Midbrain (tissue), 1 donor: ENCODE measurements at regions not wholly inside any gene's neighbourhood (a gene's known extent, or its start where the extent isn't known, plus 50 kb on each side); places are given as distances from the start of the nearest gene placed in this dataset.

Experiments
- DNase-seq: peaks from one replicate; lab custom pipeline; 2025; lab: John Stamatoyannopoulos, UW

DNA sequence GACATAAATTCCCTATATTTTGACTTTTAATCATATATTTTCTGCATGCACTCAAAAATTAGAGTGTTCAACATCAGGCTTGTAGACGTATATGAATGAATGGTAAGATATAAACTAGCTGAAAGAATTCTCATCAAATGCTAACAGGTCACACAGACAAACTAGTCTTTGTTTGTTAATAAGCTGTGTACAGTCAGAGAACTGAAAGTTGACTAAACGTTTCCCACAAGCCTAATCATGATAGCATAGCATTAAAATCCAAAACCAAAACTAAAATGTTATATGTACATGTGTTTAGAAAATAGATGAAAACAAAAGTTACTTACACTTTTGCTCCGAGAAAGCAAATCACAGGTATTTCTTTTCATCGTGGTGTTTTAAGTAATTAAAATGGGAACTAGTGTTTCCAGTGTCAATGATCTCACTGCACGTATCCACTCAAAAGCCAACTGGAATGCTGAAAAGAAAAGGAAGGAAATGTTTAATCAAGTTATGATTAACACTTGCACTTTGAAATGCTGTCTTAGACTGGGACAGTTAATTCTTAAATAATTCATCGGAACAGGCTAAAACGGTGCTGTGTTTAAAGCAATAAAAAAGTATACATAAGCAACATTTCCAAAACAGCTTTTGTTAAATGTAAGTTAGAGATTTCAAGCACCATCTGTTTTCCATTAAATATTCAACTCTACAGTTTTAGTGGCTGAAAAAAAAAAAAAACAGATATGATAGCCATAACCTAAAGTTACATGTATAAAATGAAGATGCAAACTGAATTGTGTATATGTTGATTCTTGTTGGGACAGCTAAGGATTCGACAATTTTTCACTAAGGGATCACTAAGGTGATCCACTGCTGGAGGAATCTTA is 291.9 kb upstream of the PDE4D start:
- DNase-seq = no peak

DNA sequence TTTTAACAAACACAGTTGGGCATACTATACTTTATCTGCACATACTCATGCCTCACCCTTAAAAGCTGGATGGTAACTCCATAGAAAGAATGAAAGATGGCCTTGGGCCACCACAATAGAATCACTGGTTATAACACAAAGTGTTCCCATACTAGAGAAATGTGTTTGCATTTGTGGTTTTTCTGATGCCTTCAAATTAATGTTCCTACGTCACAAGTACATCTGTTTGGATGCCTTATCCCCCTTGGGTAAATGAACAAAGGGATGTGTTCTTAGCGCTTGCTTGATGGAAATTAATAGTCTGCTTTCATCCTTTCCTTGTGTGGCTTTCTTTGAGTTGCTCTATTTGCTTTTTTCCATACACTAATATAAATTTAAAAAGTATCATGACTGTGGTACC is 291.1 kb upstream of the PDE4D start:
- DNase-seq = no peak

DNA sequence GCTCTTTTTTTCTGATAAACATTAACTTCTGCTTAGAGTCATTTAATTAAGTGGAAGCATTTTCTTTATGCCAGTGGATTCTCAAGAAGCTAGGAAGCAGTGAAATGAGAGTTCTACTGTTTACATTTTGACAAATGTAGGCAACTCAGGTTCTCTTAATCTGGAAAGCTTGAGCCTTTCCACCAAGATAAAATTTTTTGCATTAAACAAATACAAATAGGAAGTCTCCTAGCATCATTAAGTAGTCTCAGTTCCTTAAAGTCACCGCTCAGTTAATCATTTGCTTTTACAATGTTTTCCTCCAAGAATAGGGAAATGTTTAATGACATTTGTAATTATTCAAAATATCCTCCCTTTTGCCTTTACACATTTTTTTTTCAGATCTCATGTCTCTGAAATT is 290.4 kb upstream of the PDE4D start:
- DNase-seq = no peak

DNA sequence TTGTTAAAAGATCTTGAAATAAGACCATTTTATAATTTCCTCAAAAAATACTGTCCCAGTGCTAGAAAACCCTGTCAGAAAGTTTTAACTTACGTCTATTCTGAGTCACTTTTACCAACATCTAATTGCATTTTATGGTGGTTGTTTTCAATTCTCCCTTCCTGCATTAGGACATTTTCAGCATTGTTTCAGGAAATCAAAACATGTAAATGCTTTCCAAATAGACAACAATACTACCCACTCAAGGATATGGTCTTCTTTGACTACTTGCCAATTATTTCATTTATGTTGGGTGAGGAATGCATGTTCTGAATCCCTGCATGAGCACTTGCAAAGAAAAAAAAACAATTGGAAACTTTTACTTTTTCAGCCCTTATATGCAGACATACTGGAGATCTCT is 284.6 kb upstream of the PDE4D start:
- DNase-seq = no peak

DNA sequence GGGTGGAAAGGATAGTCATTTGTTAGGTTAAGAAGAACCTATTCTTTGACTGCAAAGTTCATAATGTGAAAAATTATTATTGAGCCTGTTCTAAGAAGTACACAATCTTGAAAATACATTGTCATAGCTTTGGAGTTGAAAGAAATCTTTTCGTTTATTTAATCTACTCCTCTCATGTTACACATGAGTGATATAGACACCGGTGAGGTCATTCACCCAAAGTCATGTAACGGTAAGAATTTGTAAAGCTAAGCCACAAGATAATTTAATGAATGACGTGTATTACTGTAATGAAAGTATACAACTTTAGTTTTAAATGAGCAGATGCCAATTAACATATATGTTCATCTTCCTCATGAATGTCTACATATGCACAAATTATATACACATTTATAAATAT is 284.1 kb upstream of the PDE4D start:
- no peak for DNase-seq

DNA sequence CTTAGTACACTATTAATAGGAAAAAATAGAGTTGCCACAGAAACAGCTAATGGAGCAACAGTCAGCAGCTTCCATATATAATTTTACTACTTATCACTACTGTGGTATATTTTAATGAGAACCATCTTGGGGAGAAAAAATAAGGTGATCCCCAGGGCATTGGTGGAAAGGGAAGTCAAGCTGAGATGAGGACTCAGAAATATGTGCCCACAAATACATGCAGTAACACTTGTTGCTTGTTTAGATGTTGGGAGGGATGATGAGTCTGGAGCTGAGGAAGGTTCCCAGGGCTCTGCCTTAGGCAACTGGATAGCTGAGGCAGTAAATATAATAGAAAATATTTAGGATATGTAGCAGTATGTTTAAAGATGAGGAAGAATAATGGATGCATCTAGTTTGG is 280.1 kb upstream of the PDE4D start:
- no peak for DNase-seq

DNA sequence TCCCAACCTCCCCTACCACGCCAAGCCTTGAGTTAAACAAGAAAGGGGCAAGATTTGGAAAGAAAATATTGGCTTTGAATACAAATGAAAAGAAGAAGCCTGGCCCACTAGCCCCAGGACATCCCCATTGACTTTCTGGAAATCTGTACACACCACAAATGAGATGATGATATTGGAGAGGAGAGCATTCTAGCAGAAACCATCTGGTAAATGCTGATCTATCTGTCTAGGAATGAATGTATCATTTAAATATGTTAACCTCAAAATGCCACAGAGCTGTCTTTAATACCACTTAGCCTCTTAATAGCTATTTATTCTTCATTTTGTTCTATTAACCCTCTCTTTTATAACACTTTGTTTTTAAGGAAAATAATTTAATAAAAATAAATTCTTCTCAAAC is 270.2 kb upstream of the PDE4D start:
- no peak for DNase-seq

DNA sequence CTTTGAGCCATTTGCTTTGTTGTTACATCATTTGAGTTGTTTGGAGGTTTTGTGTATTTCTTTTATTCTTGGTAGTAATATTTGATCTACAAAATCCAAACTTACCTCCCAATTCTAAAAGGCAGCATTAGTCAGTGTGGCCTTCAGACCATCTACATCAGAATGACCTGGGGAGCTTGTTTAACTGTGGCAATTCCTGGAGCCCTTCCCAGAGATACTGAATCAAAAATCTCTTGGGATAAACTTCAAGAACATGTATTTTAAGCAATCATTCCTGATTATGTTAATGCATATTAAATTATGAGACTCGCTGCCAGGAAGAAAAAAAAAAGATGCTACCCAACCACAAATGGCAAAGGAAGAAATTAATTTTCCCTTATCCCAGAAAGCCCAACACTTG is 268.9 kb upstream of the PDE4D start:
- no peak for DNase-seq

DNA sequence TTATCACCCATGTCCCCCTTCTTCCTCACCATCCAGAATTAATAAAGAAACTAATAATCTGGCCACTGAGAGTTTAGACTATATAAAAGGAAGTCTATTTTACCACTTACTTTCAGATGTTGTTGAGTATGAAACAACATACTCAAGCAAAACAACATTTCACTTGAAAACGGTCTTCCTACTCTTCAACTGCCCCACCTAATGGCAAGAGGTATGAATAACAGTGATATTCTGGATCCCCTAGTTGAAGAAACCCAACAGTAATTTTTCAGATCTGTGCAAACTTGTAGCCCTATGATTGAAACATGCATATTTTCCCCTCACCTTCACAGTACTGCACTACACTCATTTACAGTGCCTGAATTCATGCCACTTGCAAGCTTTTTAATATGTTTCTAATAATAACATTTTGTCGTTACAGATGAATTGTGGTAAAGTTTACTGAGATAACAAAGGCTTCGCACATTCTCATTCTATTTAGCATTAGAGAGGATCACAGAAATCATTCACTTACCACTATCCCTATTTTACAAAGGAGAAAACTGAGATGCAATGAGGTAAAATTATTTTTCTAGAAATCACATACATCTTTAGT is 267.9 kb upstream of the PDE4D start:
- DNase-seq = no peak

DNA sequence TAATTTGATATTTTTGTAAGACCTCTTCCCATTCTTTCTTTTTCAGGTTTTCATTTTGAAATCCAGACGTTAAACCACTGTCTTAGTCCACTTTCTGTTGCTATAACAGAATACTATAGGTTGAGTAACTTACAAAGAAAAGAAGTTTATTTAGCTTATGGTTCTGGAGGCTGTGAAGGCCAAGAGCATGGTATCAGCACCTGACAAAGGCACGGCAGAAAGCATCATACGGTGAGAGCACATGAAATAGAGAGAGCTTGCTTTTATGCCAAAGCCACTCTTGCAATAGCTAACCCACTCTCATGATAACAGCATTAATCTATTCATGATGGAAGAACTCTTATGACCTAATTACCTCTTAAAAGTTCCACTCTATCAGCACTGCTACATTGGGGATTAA is 255.6 kb upstream of the PDE4D start:
- no peak for DNase-seq

DNA sequence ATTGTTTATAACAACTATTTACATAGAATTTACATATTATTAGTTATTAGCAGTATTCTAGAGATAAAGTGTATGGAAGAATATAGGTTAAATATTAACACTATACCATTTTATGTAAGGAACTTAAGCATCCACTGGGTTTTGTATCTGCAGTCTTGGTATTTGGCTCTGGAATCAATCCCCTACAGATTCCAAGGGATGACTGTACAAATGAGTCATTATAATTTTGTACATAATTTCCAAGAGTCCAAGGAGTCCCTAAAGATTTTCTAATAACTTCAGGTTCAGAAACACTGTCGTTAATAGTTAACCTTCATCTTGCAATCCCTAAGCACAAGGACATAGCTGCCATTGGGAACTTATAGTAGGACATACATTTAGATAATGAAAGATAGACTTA is 254.8 kb upstream of the PDE4D start:
- DNase-seq = no peak

DNA sequence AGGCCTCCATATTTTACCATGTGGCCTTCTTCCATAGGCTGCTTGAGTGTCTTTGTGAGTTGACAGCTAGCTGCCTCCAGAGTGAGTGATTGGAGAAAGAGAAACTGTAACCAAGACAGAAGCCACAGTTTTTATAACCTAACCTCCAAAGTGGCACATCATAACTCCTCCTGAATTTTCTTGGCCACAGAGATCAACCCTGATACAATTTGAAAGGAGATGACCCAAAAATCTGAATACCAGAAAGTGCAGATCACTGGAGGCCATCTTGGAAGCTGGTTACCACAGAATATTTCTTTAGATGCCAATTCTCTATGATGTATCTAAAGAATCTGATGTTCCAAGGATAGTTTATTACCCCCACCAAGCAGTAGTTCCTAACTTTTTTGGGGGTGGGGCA is 254.3 kb upstream of the PDE4D start:
- no peak for DNase-seq

DNA sequence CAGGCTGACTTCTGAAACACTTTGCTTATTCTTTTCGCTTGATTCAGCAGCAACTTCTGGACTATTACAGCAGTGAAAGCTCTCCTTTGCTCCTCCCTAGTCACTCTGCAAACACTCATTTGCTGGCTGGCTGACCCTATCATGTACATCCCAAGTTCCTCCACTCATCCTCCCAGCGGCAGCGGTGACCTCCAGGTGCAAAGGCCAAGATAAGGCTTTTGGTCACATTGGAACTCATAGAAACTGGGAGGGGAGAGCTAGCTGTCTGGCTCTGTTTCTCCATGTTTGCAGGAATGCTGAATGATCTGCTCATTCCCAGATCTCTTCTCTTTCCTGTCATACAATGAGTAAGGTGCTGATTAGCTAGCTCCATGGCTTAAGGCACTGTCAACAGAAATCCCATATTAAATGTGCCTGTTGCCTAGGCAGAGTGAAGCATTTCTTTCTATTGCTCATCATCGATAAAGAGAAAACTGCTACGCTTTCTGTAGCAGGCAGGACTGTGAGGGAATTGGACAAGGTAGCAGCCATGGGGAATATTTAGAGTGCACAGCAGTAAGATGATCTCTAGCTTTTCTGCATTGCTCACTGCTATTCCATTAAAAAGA is 250.5 kb upstream of the PDE4D start:
- DNase-seq = no peak

DNA sequence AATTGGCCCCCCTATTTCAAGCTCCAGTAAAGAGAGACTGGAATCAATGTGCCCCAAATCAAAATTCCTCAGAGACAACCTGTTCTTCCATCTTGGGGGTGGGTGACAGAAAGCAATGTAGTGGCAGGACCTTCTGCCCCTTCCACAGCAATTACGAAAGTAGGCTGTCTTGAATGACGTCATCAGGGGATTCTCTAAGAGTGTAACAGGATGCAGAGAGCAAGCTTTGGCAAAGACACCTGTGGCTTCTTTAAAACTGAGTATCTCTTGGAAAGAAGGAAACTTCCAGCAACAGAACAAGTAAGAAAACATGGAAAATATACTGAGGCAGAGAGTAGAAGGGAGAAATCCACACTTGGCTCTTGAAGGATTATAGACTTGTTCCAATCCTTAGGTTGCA is 247.6 kb upstream of the PDE4D start:
- DNase-seq = no peak

DNA sequence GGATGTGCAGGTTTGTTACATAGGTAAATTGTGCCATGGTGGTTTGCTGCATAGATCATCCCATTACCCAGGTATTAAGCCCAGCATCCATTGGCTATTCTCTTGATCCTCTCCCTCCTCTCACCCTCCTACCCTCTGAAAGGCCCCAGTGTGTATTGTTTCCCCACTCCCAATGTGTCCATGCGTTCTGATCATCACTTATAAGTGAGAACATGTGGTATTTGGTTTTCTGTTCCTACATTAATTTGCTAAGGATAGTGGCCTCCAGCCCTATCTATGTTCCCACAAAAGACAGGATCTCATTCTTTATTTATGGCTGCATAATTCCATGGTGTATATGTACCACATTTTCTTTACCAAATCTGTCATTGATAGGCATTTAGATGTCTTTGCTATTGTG is 243.3 kb upstream of the PDE4D start:
- no peak for DNase-seq

DNA sequence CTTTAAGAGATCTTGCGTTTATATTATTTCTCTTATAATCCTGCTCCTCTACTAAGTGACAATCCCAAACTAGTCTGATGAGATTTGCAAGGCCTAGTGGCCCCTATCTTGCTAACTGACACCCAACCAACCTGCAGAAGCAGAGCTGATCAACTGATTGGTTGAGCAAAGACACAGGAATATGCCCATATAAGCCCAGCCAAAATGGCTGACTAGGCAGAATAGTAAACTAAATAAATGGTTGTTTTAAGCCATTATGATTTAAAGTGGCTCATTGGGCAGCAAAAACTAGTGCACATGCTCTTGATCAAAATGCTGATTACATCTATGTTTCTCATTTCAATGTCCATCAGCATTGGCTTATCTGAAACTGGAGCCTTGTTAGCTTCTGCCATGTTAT is 238.0 kb upstream of the PDE4D start:
- DNase-seq = no peak

DNA sequence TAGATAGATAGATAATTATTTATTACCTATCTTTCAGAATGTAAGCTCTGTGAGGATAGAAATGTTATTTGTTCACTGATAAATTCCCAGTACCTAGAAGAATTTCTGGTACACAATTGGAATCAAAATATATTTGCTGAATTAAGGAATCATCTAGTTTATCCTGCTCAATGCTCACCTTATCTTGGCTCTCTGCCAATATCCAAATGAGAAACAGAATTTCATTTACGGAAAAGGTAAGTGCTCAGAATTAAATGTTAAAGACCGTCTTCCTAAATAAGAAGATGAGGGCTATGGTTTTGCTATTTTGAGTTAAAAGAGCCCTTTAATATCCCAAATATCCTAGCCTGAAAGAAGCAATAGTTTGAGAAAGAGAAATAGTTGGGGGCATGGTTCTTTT is 232.1 kb upstream of the PDE4D start:
- DNase-seq = no peak

DNA sequence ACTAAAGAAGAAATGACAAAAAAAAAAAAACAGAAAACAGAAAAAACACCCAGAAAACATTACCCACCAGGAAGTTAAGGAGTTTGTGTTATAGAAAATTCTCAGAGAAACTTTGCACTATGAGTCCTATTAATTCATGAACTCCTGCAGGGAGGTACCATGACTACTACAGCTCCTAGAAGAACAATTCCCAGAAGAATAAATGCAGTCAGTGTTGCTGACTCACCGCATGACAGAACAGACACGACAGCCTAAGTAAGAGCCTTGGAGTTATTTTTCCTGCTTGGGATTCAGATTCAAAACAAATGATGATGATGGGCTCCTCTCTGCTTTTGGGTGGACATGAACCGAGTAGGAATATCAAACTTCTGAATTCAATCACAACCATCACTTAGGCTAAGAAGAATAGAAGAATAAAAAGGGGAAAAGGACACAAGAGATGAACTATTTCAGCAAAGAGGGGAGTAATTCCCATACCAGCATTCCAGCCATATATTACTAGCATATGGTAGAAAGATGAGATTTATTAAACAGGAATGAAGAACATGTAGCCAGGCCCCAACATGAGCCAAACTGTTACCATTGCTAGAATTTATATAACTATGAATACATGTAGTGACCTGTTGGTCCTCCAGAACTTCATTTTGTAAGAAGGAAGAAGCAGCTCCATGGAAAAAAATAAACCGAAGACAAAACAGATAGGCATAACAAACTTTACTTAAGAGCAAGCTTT is 209.6 kb upstream of the PDE4D start:
- no peak for DNase-seq

DNA sequence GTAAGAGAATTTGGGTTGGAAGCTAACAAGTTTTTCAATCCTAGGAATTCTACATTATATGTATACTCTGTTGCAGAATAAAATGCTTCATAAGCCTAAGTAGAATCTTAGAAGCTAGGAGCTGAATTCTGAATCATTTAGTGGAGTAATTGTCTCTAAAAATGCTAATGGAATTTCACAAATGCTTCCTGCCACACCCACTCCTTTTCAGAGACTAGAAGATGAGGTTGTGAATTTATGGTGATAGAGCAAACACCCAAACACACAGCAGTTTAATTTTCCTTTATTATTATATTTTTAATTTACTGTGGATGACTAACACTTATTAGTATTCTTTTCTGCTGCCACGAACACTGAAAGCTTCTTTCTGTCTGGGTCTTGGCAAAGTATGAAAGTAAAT is 208.0 kb upstream of the PDE4D start:
- no peak for DNase-seq

DNA sequence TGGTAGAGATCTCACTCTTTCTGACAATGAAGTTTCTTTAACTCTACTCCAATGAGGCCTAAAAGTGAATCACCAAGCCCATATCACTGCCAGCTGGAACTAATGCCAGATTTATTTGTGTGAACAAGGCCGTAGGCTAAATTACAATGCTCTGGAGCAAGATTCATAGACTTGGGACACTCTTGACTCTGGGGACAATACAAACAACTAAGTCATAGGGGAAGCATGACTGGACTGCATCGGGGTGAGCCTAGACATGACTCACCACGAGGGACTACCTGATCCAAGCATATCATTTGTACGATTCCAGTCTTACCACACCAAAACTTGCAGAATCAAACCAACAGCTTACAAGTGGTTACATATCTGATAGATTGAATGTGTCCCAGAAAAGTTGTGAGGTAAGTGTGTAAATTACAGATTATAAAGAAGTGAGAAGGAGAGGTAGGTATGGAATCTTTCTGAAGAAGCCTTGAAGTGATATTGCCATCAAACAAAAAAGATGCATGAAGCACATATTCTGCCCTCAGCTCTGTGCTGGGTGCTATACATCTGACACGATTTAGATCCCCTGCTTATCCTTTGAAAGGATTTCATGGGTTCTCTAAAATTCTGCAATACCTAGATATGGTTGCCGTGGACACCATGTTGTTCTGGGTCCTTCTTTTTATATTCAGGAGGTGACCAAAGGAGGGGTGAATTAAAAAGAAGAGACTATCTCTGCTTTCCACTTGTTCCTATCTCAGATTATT is 199.3 kb upstream of the PDE4D start:
- DNase-seq = no peak

DNA sequence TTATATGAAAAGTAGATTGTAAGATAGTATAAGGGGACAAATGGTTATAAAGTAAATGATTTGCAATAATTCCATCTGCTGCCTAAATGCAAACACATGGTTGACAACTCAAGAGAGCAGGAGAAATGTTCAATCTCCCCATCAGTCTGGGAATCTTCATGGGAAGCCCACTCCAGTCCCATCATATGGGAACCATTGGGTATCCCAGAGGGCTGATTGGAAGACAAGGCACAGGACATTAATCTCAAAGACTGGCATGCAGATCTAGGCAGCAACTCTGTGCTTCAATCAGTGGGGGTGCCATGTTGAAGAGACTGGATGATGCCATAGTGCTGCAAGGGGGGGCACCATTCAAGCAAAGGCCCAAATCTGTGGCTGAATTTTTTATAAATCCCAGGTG is 193.1 kb upstream of the PDE4D start:
- DNase-seq = no peak

DNA sequence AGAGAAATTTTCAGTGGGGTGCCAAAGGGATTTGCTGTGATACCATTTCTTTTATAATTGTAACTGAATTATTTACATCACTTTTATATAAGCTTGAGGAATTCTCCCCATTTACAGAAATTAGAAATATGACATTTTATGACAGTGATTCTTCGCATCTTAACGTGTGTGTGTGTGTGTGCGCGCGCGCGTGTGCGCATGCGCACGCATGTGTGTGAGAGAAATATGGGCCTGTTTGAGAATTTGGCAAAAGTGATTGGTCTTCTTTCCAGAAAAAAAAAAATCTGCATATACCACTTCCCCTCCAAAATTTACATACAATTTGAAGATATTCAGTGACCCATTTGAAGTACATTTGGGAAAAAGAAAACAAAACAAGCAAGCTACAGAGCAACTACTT is 190.7 kb upstream of the PDE4D start:
- no peak for DNase-seq
